ENCODE measurements at regions not wholly inside any gene's neighbourhood (a gene's known extent, or its start where the extent isn't known, plus 50 kb on each side); places are given as distances from the start of the nearest gene placed in this dataset.

DNA sequence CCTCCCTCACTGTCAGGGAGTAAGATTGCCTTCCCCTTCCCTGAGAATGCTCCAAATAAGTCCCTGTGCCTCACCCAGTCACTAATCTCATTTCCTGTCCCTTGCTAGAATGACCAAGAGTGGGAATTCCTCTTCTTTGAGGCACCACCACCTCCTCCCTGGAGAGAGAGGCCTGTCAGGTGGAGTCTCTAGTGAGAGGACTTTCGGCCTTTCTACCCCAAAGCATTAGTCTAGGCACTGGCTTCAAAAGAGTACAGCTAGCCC lies 145.0 kb downstream of the PTPN20 start:
- TF ChIP-seq, protein P1, sequence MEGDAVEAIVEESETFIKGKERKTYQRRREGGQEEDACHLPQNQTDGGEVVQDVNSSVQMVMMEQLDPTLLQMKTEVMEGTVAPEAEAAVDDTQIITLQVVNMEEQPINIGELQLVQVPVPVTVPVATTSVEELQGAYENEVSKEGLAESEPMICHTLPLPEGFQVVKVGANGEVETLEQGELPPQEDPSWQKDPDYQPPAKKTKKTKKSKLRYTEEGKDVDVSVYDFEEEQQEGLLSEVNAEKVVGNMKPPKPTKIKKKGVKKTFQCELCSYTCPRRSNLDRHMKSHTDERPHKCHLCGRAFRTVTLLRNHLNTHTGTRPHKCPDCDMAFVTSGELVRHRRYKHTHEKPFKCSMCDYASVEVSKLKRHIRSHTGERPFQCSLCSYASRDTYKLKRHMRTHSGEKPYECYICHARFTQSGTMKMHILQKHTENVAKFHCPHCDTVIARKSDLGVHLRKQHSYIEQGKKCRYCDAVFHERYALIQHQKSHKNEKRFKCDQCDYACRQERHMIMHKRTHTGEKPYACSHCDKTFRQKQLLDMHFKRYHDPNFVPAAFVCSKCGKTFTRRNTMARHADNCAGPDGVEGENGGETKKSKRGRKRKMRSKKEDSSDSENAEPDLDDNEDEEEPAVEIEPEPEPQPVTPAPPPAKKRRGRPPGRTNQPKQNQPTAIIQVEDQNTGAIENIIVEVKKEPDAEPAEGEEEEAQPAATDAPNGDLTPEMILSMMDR (optimal IDR thresholded peaks at IDR 0.05 in 1 of 3, IDR thresholded peaks at IDR 0.05 in 1 of 3, conservative IDR thresholded peaks at IDR 0.05 in 1 of 3; ENCODE audit: extremely low read depth in 1 of 3, insufficient read depth in 2 of 3, low read length in 3 of 3) = no peak
- TF ChIP-seq EZH2 (IDR thresholded peaks at IDR 0.05; ENCODE audit: low read length) = no peak
